Activated CD4-positive, alpha-beta memory T cell treated with anti-CD3 and anti-CD28 coated beads, Interleukin-2, amount 10 ng/mL, durations not matched to agents 7 days and 5 days (primary cell): ENCODE measurements at regions not wholly inside any gene's neighbourhood (a gene's known extent, or its start where the extent isn't known, plus 50 kb on each side); places are given as distances from the start of the nearest gene placed in this dataset.
"Not testable (repeated sequence)": the region's sequence is repeated elsewhere in the genome, so short reads cannot be mapped to it uniquely, and the experiment has no call there.

Experiments
- CTCF ChIA-PET: fragments of 350-600 bp; sonication (Branson Sonifier 250); formaldehyde crosslinking; loops from one replicate; lab custom pipeline; 2021; ENCODE audit warnings: antibody characterized with exemption, inconsistent platforms; lab: Charles Lee
- POLR2A ChIA-PET: fragments of 350-600 bp; sonication (Branson Sonifier 250); formaldehyde crosslinking; loops from one replicate; lab custom pipeline; 2021; ENCODE audit warnings: antibody characterized with exemption; lab: Charles Lee
- DNase-seq: peaks from one replicate; pipeline ENCODE4 v3.0.0-alpha.2; 2020
- H3K27ac Mint-ChIP-seq: one replicate; pipeline ENCODE4 v1.8.0; 2021; ENCODE audit warnings: mild to moderate bottlenecking, mixed read lengths
- H3K27me3 Mint-ChIP-seq: one replicate; pipeline ENCODE4 v1.8.0; 2021; ENCODE audit warnings: mixed read lengths
- H3K36me3 Mint-ChIP-seq: one replicate; pipeline ENCODE4 v1.8.0; 2021; ENCODE audit warnings: low read depth, mixed read lengths
- H3K4me1 Mint-ChIP-seq: one replicate; pipeline ENCODE4 v1.8.0; 2021; ENCODE audit warnings: mixed read lengths
- H3K4me3 Mint-ChIP-seq: one replicate; pipeline ENCODE4 v1.8.0; 2021; ENCODE audit warnings: mild to moderate bottlenecking, mixed read lengths
- H3K9me3 Mint-ChIP-seq: one replicate; pipeline ENCODE4 v1.8.0; 2021; ENCODE audit warnings: mixed read lengths

GRCh38 chr16:51839727-51840462 lies 688.8 kb upstream of the SALL1 start:
- Mint-ChIP-seq H3K4me3 (no peak overlapping the region), H3K36me3 (no peaks in the 10 kb centered on the region), H3K27ac (no peak overlapping the region), H3K27me3 (no peaks in the 10 kb centered on the region), H3K4me1 (no peaks in the 10 kb centered on the region), H3K9me3 (peaks cover 2% of the 10 kb centered on the region)
- POLR2A ChIA-PET: no interaction called here
- CTCF ChIA-PET: no interaction called here
- no peak for DNase-seq

DNA sequence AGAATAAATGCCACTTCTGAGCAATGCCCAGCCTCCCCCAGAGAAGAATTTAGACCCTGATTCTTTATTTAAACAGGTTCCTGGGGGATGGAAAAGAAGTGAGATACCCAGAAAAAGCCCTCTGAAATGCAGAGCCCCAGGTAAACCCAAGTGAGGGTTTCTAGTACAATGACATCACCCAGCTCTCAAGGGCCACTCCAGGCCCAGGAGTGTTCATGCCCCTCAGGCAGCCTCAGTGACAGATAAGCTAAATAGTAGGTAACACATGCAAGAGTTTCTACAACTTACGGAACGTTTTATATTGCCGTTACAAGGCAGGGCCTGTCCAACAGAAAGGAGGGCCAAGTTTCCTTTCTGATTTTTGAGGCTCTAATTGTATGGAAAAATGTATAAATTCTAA lies 683.7 kb upstream of the SALL1 start:
- Mint-ChIP-seq H3K36me3 (no peaks in the 10 kb centered on the region), H3K4me3 (no peak overlapping the region), H3K9me3 (peaks cover 5% of the 10 kb centered on the region), H3K4me1 (no peaks in the 10 kb centered on the region), H3K27me3 (no peaks in the 10 kb centered on the region), H3K27ac (no peak overlapping the region)
- ChIA-PET POLR2A (no interaction called here), CTCF (no interaction called here)
- no peak for DNase-seq

DNA sequence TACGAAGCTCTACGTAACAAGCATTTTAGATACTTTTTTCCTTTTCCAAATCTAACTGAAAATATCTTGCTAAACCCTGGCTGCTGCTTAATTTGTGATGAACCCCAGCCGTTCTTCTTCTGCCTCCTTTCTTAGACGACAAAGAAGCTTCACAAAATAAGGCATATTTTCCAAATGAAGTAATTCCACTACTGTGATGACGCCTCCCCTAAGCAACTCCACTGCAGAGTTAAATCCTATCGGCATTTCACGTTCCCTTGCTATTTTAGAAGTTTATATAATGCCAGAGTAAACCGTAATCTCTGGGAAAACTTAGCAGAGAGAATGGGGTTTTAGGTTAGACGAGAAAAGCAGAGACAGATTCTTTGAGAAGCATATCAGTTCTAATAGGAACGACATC lies 683.1 kb upstream of the SALL1 start:
- Mint-ChIP-seq H3K4me1 (no peaks in the 10 kb centered on the region), H3K4me3 (no peak overlapping the region), H3K27ac (no peak overlapping the region), H3K36me3 (no peaks in the 10 kb centered on the region), H3K9me3 (peaks cover 5% of the 10 kb centered on the region), H3K27me3 (no peaks in the 10 kb centered on the region)
- DNase-seq: no peak
- POLR2A ChIA-PET: no interaction called here
- CTCF ChIA-PET: no interaction called here

- Mint-ChIP-seq H3K27ac (no peak overlapping the region), H3K4me1 (no peaks in the 10 kb centered on the region), H3K36me3 (no peaks in the 10 kb centered on the region), H3K27me3 (no peaks in the 10 kb centered on the region), H3K4me3 (no peak overlapping the region), H3K9me3 (peaks cover 7% of the 10 kb centered on the region)
- POLR2A ChIA-PET: no interaction called here
- CTCF ChIA-PET: no interaction called here
- DNase-seq: no peak
These were observed 680.7 kb upstream of the SALL1 start for GRCh38 chr16:51831595-51832367.

DNA sequence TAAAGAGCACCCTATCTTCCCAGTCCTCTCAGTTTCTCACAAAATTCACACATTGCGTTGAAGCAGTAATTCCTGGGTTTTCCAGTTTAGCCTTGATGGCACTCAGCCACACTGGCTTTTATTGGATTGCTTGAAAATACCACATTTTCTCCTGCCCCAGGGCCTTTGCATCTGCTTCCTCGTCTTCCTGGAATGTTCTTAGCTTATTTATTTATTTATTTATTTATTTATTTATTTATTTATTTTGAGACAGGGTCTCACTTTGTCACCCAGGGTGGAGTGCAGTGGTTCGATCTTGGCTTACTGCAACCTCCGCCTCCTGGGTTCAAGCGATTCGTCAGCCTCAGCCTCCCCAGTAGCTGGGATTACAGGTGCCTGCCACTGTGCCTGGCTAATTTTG lies 680.0 kb upstream of the SALL1 start:
- H3K9me3 Mint-ChIP-seq, H3K4me1 Mint-ChIP-seq, POLR2A ChIA-PET, H3K4me3 Mint-ChIP-seq, DNase-seq, H3K27ac Mint-ChIP-seq, H3K27me3 Mint-ChIP-seq, H3K36me3 Mint-ChIP-seq, CTCF ChIA-PET: not testable (repeated sequence)

GRCh38 chr16:51825779-51826178 lies 674.7 kb upstream of the SALL1 start:
- H3K36me3 Mint-ChIP-seq: no peaks in the 10 kb centered on the region
- no peak overlapping the region for H3K4me3 Mint-ChIP-seq
- no peaks in the 10 kb centered on the region for H3K4me1 Mint-ChIP-seq
- peaks cover 2% of the 10 kb centered on the region for H3K9me3 Mint-ChIP-seq
- ChIA-PET POLR2A (no interaction called here), CTCF (no interaction called here)
- no peak for DNase-seq
- no peaks in the 10 kb centered on the region for H3K27me3 Mint-ChIP-seq
- H3K27ac Mint-ChIP-seq: no peak overlapping the region

- no peak overlapping the region for H3K4me3 Mint-ChIP-seq
- POLR2A ChIA-PET: no interaction called here
- no peaks in the 10 kb centered on the region for H3K36me3 Mint-ChIP-seq
These were observed 671.4 kb upstream of the SALL1 start for GRCh38 chr16:51822471-51822870.

GRCh38 chr16:51821527-51821926 lies 670.5 kb upstream of the SALL1 start:
- Mint-ChIP-seq H3K27ac (no peak overlapping the region), H3K27me3 (no peaks in the 10 kb centered on the region), H3K4me3 (no peak overlapping the region), H3K9me3 (no peaks in the 10 kb centered on the region), H3K36me3 (no peaks in the 10 kb centered on the region), H3K4me1 (no peaks in the 10 kb centered on the region)
- ChIA-PET CTCF (no interaction called here), POLR2A (no interaction called here)
- DNase-seq: no peak

More at GRCh38 chr16:51822471-51822870, 671.4 kb upstream of the SALL1 start:
- H3K4me1 Mint-ChIP-seq: no peaks in the 10 kb centered on the region
- no peak for DNase-seq
- no peak overlapping the region for H3K27ac Mint-ChIP-seq
- CTCF ChIA-PET: no interaction called here
- no peaks in the 10 kb centered on the region for H3K9me3 Mint-ChIP-seq
- no peaks in the 10 kb centered on the region for H3K27me3 Mint-ChIP-seq

DNA sequence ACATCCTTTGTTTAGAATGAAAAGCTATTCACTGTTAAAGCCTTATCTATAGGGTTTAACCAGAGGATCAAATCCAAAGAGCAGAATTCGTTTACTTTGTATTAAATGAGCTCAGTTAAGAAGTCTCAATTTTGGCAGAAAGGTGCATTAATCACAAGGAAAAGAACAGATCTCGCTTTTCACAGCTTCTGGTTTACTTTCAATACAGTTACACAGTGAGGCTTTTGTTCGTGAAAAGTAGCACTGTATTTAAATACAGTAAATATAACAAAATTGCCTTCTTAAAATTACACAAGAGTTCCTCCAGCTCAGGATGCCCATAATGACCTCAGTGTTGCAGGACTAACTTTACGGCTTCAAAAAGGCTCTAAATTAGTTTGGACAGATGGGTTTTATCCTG lies 669.1 kb upstream of the SALL1 start:
- DNase-seq: no peak
- POLR2A ChIA-PET: no interaction called here
- H3K9me3 Mint-ChIP-seq: no peaks in the 10 kb centered on the region
- no peaks in the 10 kb centered on the region for H3K36me3 Mint-ChIP-seq
- no peaks in the 10 kb centered on the region for H3K27me3 Mint-ChIP-seq
- H3K4me1 Mint-ChIP-seq: no peaks in the 10 kb centered on the region
- no peak overlapping the region for H3K27ac Mint-ChIP-seq
- H3K4me3 Mint-ChIP-seq: no peak overlapping the region
- CTCF ChIA-PET: interaction anchor here (1.8 kb wide), 1 partner anchor 162 kb away, joined by 4 read pairs; no protein-coding TSS in a partner anchor

- H3K36me3 Mint-ChIP-seq: no peaks in the 10 kb centered on the region
- H3K4me3 Mint-ChIP-seq: no peak overlapping the region
- H3K27ac Mint-ChIP-seq: no peak overlapping the region
- no peaks in the 10 kb centered on the region for H3K4me1 Mint-ChIP-seq
- DNase-seq: no peak
- no peaks in the 10 kb centered on the region for H3K9me3 Mint-ChIP-seq
- no peaks in the 10 kb centered on the region for H3K27me3 Mint-ChIP-seq
- ChIA-PET POLR2A (no interaction called here), CTCF (interaction anchor here (1.1 to 1.8 kb wide), 2 partner anchors 12 to 164 kb away, joined by 3 to 4 read pairs; no protein-coding TSS in a partner anchor)
These were observed 667.4 kb upstream of the SALL1 start for GRCh38 chr16:51818342-51818944.

GRCh38 chr16:51816929-51817328 lies 665.9 kb upstream of the SALL1 start:
- ChIA-PET CTCF (no interaction called here), POLR2A (no interaction called here)
- no peaks in the 10 kb centered on the region for H3K4me1 Mint-ChIP-seq
- no peaks in the 10 kb centered on the region for H3K36me3 Mint-ChIP-seq
- H3K9me3 Mint-ChIP-seq: peaks cover 3% of the 10 kb centered on the region
- no peak overlapping the region for H3K27ac Mint-ChIP-seq
- no peaks in the 10 kb centered on the region for H3K27me3 Mint-ChIP-seq
- no peak for DNase-seq
- no peak overlapping the region for H3K4me3 Mint-ChIP-seq

DNA sequence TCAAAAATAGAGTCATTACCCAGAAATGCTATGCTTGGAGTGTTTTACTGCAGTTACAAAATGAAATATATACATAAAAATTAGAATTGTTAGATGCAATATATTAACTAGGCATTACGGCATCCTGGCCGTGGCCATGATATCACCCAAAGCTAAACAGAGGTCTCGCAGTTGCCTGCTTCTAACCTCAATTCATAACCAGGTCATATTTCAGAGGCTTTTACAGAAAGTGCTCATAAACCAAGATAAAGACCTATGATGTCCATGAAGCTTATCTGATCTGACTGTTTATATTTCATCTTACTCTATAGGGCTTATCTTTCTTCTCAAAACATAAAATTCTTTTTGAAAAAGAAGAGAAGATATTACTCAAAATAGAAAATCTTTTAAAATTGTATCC lies 664.5 kb upstream of the SALL1 start:
- POLR2A ChIA-PET: no interaction called here
- H3K9me3 Mint-ChIP-seq: peaks cover 3% of the 10 kb centered on the region

DNA sequence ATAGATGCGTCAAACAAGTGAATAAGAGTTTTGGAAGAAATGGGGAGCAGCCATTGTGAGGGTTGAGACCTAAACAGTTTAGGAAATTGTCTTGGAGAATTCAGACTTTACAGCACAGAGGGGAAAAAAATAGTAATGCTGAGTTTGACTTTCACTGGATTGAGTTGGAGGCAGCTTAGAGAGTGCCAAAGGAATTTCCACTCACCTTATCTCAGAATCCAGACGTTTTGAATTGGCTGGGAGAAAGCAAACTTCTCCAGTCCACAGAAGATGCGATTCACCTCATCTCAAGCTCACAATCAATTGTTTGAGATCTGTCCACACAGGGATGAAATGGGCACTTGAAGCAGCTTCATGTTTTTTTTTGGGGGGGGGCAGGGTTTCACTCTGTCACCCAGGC lies 663.5 kb upstream of the SALL1 start:
- no peaks in the 10 kb centered on the region for H3K36me3 Mint-ChIP-seq

More for the DNA sequence above, 664.5 kb upstream of the SALL1 start:
- Mint-ChIP-seq H3K4me3 (no peak overlapping the region), H3K27me3 (no peaks in the 10 kb centered on the region), H3K4me1 (no peaks in the 10 kb centered on the region), H3K27ac (no peak overlapping the region), H3K36me3 (no peaks in the 10 kb centered on the region)
- no peak for DNase-seq
- CTCF ChIA-PET: no interaction called here

More for the DNA sequence above, 663.5 kb upstream of the SALL1 start:
- Mint-ChIP-seq H3K4me3 (no peak overlapping the region), H3K9me3 (peaks cover 3% of the 10 kb centered on the region), H3K27ac (no peak overlapping the region), H3K4me1 (no peaks in the 10 kb centered on the region), H3K27me3 (no peaks in the 10 kb centered on the region)
- ChIA-PET POLR2A (no interaction called here), CTCF (no interaction called here)
- no peak for DNase-seq
